KMS-11 (cell line): ENCODE measurements at regions not wholly inside any gene's neighbourhood (a gene's known extent, or its start where the extent isn't known, plus 50 kb on each side); places are given as distances from the start of the nearest gene placed in this dataset.

Experiments used
- H2AFZ ChIP-seq: fragments of 200-600 bp; sonication (generic); 2 replicates; pipeline ENCODE4 v1.6.1; 2016; ENCODE audit warnings: antibody characterized with exemption, mixed run types, low read depth
- H3K27ac ChIP-seq: fragments of 200-600 bp; sonication (generic); 2 replicates; pipeline ENCODE4 v1.6.1; 2016; ENCODE audit warnings: mild to moderate bottlenecking, mixed run types
- H3K27me3 ChIP-seq: fragments of 200-600 bp; sonication (generic); 2 replicates; pipeline ENCODE4 v1.6.1; 2017; ENCODE audit warnings: mild to moderate bottlenecking, low read depth, mixed run types, moderate library complexity; ENCODE audit not compliant: insufficient read depth
- H3K36me3 ChIP-seq: fragments of 200-600 bp; sonication (generic); 2 replicates; pipeline ENCODE4 v1.6.1; 2017; ENCODE audit warnings: mild to moderate bottlenecking, mixed run types; ENCODE audit not compliant: insufficient read depth
- H3K4me1 ChIP-seq: fragments of 200-600 bp; sonication (generic); 2 replicates; pipeline ENCODE4 v1.6.1; 2016; ENCODE audit warnings: mild to moderate bottlenecking, low read depth, mixed run types; ENCODE audit not compliant: poor library complexity, severe bottlenecking
- H3K4me2 ChIP-seq: fragments of 200-600 bp; sonication (generic); 2 replicates; pipeline ENCODE4 v1.7.0; 2016; ENCODE audit warnings: mild to moderate bottlenecking, mixed run types
- H3K4me3 ChIP-seq: fragments of 200-600 bp; sonication (generic); IDR thresholded peaks from 2 replicates; pipeline ENCODE4 v1.6.1; 2017; ENCODE audit warnings: low read depth, low read length, mixed read lengths; ENCODE audit not compliant: insufficient read depth
- H3K79me2 ChIP-seq: fragments of 200-600 bp; sonication (generic); 2 replicates; pipeline ENCODE4 v1.6.1; 2016; ENCODE audit warnings: low read depth, mixed run types; ENCODE audit not compliant: insufficient read depth
- H3K9ac ChIP-seq: fragments of 200-600 bp; sonication (generic); 2 replicates; pipeline ENCODE4 v1.6.1; 2016; ENCODE audit warnings: mild to moderate bottlenecking, mixed run types
- H4K20me1 ChIP-seq: fragments of 200-600 bp; sonication (generic); 2 replicates; pipeline ENCODE4 v1.6.1; 2016; ENCODE audit warnings: mild to moderate bottlenecking, mixed run types; ENCODE audit not compliant: insufficient read depth
- TF ChIP-seq, protein P1 (sequence below): fragments of 200-600 bp; sonication (generic); conservative IDR thresholded peaks from 2 replicates; pipeline ENCODE4 v1.6.1; 2017; ENCODE audit warnings: low read depth, mild to moderate bottlenecking, antibody characterized with exemption, low read length, moderate library complexity, mixed read lengths

DNA sequence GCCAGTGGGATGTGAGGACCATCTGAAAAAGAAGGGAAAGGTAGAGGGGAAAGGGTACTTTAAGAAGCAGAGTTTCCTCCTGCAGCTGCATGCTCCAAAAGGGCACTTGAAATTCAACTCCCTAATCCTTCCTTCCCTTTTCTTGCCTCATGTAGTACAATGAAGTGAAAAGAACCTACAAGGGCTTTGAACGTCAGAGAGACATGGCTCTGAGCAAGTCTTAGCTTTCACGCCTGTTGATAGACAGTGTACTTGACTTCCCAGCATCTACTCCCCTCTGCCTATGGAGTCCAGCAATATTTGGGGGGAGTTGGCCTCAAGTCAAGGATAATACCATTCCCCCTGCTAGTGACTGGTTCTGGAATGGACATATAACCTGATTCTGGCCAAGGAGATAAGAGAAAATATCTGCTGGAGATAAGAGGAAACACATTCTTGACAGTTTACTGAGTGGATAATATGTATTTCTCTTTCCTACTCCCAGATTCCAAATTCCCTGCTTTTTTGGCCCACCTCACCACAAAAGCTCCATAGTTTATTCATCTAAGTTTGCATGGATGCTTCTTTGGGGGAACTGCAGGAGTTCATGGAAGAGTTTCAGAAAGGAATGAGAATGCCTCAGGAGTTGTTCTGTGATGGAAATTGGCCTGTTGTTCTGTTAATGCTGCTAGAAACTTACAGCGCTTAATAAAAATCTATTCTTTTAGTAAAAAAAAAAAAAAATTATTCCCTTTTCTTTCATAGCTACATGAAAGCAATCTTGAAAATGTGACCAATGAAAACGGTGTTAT is 193.0 kb upstream of the TPM1 start:
- Histone ChIP-seq H3K9ac (no peak overlapping the region), H4K20me1 (no peaks in the 10 kb centered on the region), H3K27me3 (no peaks in the 10 kb centered on the region), H3K27ac (no peak overlapping the region), H3K4me2 (no peak overlapping the region), H2AFZ (no peak overlapping the region), H3K79me2 (no peaks in the 10 kb centered on the region), H3K36me3 (no peaks in the 10 kb centered on the region), H3K4me1 (no peaks in the 10 kb centered on the region), H3K4me3 (no peak overlapping the region)
- TF ChIP-seq, protein P1, sequence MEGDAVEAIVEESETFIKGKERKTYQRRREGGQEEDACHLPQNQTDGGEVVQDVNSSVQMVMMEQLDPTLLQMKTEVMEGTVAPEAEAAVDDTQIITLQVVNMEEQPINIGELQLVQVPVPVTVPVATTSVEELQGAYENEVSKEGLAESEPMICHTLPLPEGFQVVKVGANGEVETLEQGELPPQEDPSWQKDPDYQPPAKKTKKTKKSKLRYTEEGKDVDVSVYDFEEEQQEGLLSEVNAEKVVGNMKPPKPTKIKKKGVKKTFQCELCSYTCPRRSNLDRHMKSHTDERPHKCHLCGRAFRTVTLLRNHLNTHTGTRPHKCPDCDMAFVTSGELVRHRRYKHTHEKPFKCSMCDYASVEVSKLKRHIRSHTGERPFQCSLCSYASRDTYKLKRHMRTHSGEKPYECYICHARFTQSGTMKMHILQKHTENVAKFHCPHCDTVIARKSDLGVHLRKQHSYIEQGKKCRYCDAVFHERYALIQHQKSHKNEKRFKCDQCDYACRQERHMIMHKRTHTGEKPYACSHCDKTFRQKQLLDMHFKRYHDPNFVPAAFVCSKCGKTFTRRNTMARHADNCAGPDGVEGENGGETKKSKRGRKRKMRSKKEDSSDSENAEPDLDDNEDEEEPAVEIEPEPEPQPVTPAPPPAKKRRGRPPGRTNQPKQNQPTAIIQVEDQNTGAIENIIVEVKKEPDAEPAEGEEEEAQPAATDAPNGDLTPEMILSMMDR: no peak

DNA sequence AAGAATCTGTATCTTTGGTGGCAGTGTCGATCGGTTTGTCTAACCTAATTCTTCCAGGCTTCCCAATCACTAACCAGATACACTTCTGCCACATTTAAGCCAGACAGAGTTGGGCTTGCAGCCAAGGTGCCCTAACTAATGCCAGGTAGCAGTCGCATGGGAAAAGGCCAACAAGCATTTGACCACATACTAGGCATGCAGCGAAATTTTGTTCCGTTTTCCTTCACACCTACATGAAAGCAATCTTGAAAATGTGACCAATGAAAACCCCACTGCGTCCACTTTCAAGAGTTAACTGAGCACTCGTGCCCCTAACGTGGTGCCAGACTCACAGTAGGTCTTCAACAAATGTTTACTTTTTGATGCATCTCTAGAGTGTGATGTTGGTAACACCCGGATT is 192.2 kb upstream of the TPM1 start:
- TF ChIP-seq, protein P1: no peak
- H3K9ac ChIP-seq: no peak overlapping the region

DNA sequence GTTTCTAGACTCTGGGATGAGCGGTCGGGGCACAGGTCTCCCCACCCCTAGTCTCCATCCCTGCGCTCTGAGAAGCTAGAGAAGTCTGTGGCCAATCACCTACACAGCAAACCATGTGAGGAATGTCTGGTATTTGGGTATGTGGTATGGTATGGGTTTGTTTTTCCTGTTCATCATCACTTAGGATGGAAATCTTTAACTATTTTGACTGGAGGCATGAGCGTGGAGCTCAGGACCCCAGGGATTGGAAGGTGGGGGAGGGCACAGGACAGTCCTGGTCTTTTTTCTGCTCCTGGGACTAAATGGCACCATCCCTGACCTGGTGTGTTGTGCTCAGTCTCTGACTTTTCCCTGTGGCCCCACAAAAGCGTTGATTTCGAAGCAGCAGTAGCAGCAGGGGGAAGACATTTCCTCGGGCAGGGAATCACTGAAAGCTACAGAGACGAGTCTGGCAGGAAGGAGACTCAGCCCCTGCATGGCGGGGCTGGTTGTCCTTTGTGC is 191.7 kb upstream of the TPM1 start:
- TF ChIP-seq, protein P1: no peak
- H3K4me2 ChIP-seq: no peak overlapping the region
- no peak overlapping the region for H3K4me3 ChIP-seq
- H2AFZ ChIP-seq: no peak overlapping the region
- H3K27ac ChIP-seq: no peak overlapping the region
- no peaks in the 10 kb centered on the region for H3K36me3 ChIP-seq
- H4K20me1 ChIP-seq: no peaks in the 10 kb centered on the region
- no peaks in the 10 kb centered on the region for H3K27me3 ChIP-seq
- H3K4me1 ChIP-seq: no peaks in the 10 kb centered on the region
- no peak overlapping the region for H3K9ac ChIP-seq
- no peaks in the 10 kb centered on the region for H3K79me2 ChIP-seq

More for the DNA sequence above, 192.2 kb upstream of the TPM1 start:
- no peak overlapping the region for H2AFZ ChIP-seq
- no peaks in the 10 kb centered on the region for H3K4me1 ChIP-seq
- no peak overlapping the region for H3K27ac ChIP-seq
- no peak overlapping the region for H3K4me2 ChIP-seq
- H3K4me3 ChIP-seq: no peak overlapping the region
- no peaks in the 10 kb centered on the region for H3K27me3 ChIP-seq
- H3K36me3 ChIP-seq: no peaks in the 10 kb centered on the region
- H4K20me1 ChIP-seq: no peaks in the 10 kb centered on the region
- no peaks in the 10 kb centered on the region for H3K79me2 ChIP-seq

DNA sequence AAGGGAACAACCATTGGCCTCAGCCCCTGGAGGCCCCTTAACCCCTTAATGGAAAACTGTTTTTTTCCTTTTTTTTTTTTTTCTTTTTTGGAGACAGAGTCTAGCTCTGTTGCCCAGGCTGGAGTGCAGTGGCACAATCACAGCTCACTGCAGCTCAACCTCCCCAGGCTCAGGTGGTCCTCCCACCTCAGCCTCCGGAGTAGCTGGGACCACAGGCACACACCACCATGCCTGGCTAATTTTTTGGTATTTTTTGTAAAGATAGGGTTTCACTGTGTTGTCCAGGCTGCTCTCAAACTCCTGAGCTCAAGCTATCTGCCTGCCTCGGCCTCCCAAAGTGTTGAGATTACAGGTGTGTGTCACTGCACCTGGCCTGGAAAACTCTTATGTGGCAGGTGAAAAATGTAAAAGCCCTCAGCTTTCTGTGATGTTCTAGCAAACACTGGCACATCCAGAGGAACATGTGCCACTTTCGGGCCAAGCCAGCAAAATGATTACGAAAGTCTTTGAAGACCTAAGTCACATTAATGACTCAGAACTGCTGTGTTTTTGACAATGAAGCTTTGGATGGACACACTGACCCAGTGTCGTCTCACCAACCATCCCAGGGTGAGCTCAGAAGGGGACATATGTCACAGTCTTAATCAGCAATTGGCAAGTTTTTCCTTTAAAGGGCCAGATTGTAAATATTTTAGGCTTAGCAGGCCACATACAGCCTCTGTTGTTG is 189.3 kb upstream of the TPM1 start:
- no peak overlapping the region for H2AFZ ChIP-seq
- no peak overlapping the region for H3K4me2 ChIP-seq
- H3K27me3 ChIP-seq: no peaks in the 10 kb centered on the region
- no peaks in the 10 kb centered on the region for H4K20me1 ChIP-seq
- H3K9ac ChIP-seq: no peak overlapping the region
- no peak overlapping the region for H3K27ac ChIP-seq
- TF ChIP-seq, protein P1: no peak
- H3K36me3 ChIP-seq: no peaks in the 10 kb centered on the region
- no peaks in the 10 kb centered on the region for H3K79me2 ChIP-seq
- H3K4me1 ChIP-seq: peaks cover 14% of the 10 kb centered on the region
- H3K4me3 ChIP-seq: no peak overlapping the region
